A549 (cell line): ENCODE measurements at regions not wholly inside any gene's neighbourhood (a gene's known extent, or its start where the extent isn't known, plus 50 kb on each side); places are given as distances from the start of the nearest gene placed in this dataset.
A peak's percentile ranks its signal among the peaks of the same experiment; 100 is the strongest.

Experiments used
- ATAC-seq, 2 experiments: fragments of 200-7000 bp in 1 of 2; fragments of >200 bp in 1 of 2; cut with Nextera tagmentation in 1 of 2; cut with Tn5 transposase in 1 of 2; 3 replicates each; pipeline versions ENCODE4 v1.8.0 to v1.9.1; 2018 to 2020; ENCODE audit warnings: mild to moderate bottlenecking in 1 of 2, moderate library complexity in 1 of 2
- CTCF ChIA-PET: fragments of 300-600 bp; sonication (Branson Sonifier 250); formaldehyde crosslinking; extraction: SDS; loops from one replicate; lab custom pipeline; 2021; ENCODE audit warnings: antibody characterized with exemption, inconsistent platforms; lab: Yijun Ruan, JAX
- POLR2A ChIA-PET: fragments of 350-600 bp; formaldehyde crosslinking; extraction: SDS; loops from one replicate; lab custom pipeline; 2021; ENCODE audit warnings: antibody characterized with exemption, inconsistent platforms; lab: Yijun Ruan, JAX
- DNase-seq, 2 experiments: peaks; one replicate each; pipeline versions ENCODE4 v3.0.0 to v3.0.0-alpha.2; 2011 to 2016; ENCODE audit warnings: low read depth in 1 of 2, low spot score in 1 of 2
- FAIRE-seq: peaks from 2 replicates; lab custom pipeline; 2011; peaks lifted over from hg19 to GRCh38; lab: Jason Lieb, UNC
- H3K27ac ChIP-seq, 2 experiments: fragments of >200 bp; sonication (Bioruptor Twin); formaldehyde crosslinking; 3 replicates each; pipeline ENCODE4 v1.5.1; 2016 to 2017
- H3K4me1 ChIP-seq: fragments of >200 bp; sonication (Bioruptor Twin); formaldehyde crosslinking; 3 replicates; pipeline ENCODE4 v1.6.1; 2016
- H3K4me2 ChIP-seq: fragments of >200 bp; sonication (Bioruptor Twin); formaldehyde crosslinking; 3 replicates; pipeline ENCODE4 v1.6.1; 2016
- H3K4me3 ChIP-seq: fragments of >200 bp; sonication (Bioruptor Twin); formaldehyde crosslinking; 3 replicates; pipeline ENCODE4 v1.5.1; 2016
- H3K9me3 ChIP-seq: fragments of >200 bp; sonication (Bioruptor Twin); formaldehyde crosslinking; 3 replicates; pipeline ENCODE4 v1.6.1; 2016
- CBX2 ChIP-seq: fragments of 200-600 bp; sonication (generic); IDR thresholded peaks from 2 replicates; pipeline ENCODE4 v1.6.1; 2016; ENCODE audit warnings: low read depth, mild to moderate bottlenecking, borderline replicate concordance
- CEBPB ChIP-seq, 2 experiments: fragments of >200 bp in 1 of 2; sonication (Bioruptor Twin) in 1 of 2; formaldehyde crosslinking in 1 of 2; IDR thresholded peaks; 2 replicates each; pipeline ENCODE4 v1.6.1; 2012 to 2016
- CTCF ChIP-seq: fragments of >200 bp; sonication (Bioruptor Twin); formaldehyde crosslinking; IDR thresholded peaks from 3 replicates; pipeline ENCODE4 v1.5.1; 2016
- E2F6 ChIP-seq: IDR thresholded peaks from 2 replicates; pipeline ENCODE4 v1.6.1; 2012; ENCODE audit warnings: low read depth, borderline replicate concordance
- FOSB ChIP-seq: fragments of 250-450 bp; sonication (Bioruptor Pico); IDR thresholded peaks from 2 replicates; pipeline ENCODE4 v1.5.0; 2020; ENCODE audit warnings: mild to moderate bottlenecking, moderate library complexity
- FOSL2 ChIP-seq, 2 experiments: fragments of 450-650 bp in 1 of 2; fragments of >200 bp in 1 of 2; sonication (Bioruptor Twin) in 1 of 2; formaldehyde crosslinking; IDR thresholded peaks; 2 replicates each; pipeline versions ENCODE4 v1.5.0 to v1.6.1; 2016 to 2020; ENCODE audit warnings: mild to moderate bottlenecking in 1 of 2, moderate library complexity in 1 of 2
- FOXS1 ChIP-seq: fragments of 250-450 bp; sonication (Bioruptor Pico); IDR thresholded peaks from 2 replicates; pipeline ENCODE4 v1.5.0; 2020; ENCODE audit warnings: mild to moderate bottlenecking, moderate library complexity
- GATA3 ChIP-seq: IDR thresholded peaks from 2 replicates; pipeline ENCODE4 v1.6.1; 2012; ENCODE audit warnings: borderline replicate concordance
- HOXB5 ChIP-seq: fragments of 250-450 bp; sonication (Bioruptor Pico); IDR thresholded peaks from 2 replicates; pipeline ENCODE4 v1.5.0; 2020; ENCODE audit warnings: mild to moderate bottlenecking, moderate library complexity
- JUN ChIP-seq, 2 experiments: fragments of >200 bp; sonication (Bioruptor Twin); formaldehyde crosslinking; IDR thresholded peaks; 2 replicates in 1 of 2; 3 replicates in 1 of 2; pipeline ENCODE4 v1.6.1; 2016 to 2017
- KDM1A ChIP-seq: fragments of 200-600 bp; sonication (generic); IDR thresholded peaks from 2 replicates; pipeline ENCODE4 v1.6.1; 2016; ENCODE audit warnings: low read depth, mild to moderate bottlenecking
- MAX ChIP-seq: IDR thresholded peaks from 2 replicates; pipeline ENCODE4 v1.6.1; 2012
- NFE2L2 ChIP-seq: fragments of 150-350 bp; conservative IDR thresholded peaks from 2 replicates; pipeline ENCODE4 v1.6.1; 2014; ENCODE audit warnings: low read length
- NR3C1 ChIP-seq: fragments of >200 bp; sonication (Bioruptor Twin); formaldehyde crosslinking; IDR thresholded peaks from 3 replicates; pipeline ENCODE4 v1.6.1; 2017
- POLR2A ChIP-seq: IDR thresholded peaks from 2 replicates; pipeline ENCODE4 v1.6.1; 2012; ENCODE audit warnings: mild to moderate bottlenecking, low read length
- POLR2AphosphoS2 ChIP-seq: conservative IDR thresholded peaks from 2 replicates; pipeline ENCODE4 v1.6.1; 2012; ENCODE audit warnings: low read length, improper control_type of control experiment, inconsistent platforms
- RARB ChIP-seq: fragments of 250-450 bp; sonication (Bioruptor Pico); IDR thresholded peaks from 2 replicates; pipeline ENCODE4 v1.8.0; 2021; ENCODE audit warnings: mild to moderate bottlenecking, moderate library complexity
- RNF2 ChIP-seq: fragments of 200-600 bp; sonication (generic); IDR thresholded peaks from 2 replicates; pipeline ENCODE4 v1.6.1; 2016; ENCODE audit warnings: low read depth, mild to moderate bottlenecking, antibody characterized with exemption, moderate library complexity, borderline replicate concordance
- SMC3 ChIP-seq: fragments of >200 bp; sonication (Bioruptor Twin); formaldehyde crosslinking; IDR thresholded peaks from 3 replicates; pipeline ENCODE4 v1.6.1; 2018; ENCODE audit warnings: inconsistent platforms
- SREBF2 ChIP-seq: fragments of 450-650 bp; IDR thresholded peaks from 2 replicates; pipeline ENCODE4 v1.6.1; 2014; ENCODE audit warnings: mild to moderate bottlenecking, moderate library complexity
- TFCP2L1 ChIP-seq: fragments of 250-450 bp; sonication (Bioruptor Pico); IDR thresholded peaks from 2 replicates; pipeline ENCODE4 v1.5.0; 2021; ENCODE audit warnings: mild to moderate bottlenecking
- ZSCAN20 ChIP-seq: fragments of 250-450 bp; sonication (Bioruptor Pico); IDR thresholded peaks from 2 replicates; pipeline ENCODE4 v1.8.0; 2022; ENCODE audit warnings: mild to moderate bottlenecking, moderate library complexity
- WGBS: methylation state at CpG from one replicate; pipeline ENCODE4 v1.1.6; 2017; ENCODE audit errors: missing lambda C conversion rate; 5-methylcytosine and 5-hydroxymethylcytosine counted together
- TF ChIP-seq, protein P1 (sequence below): IDR thresholded peaks from 2 replicates; pipeline ENCODE4 v1.6.1; 2012
- TF ChIP-seq, protein P2 (sequence below): fragments of >200 bp; sonication (Bioruptor Twin); formaldehyde crosslinking; IDR thresholded peaks from 2 replicates; pipeline ENCODE4 v1.6.1; 2016

GRCh38 chr3:193852901-193853300 lies 259.9 kb downstream of the OPA1 start:
- WGBS: 77% methylated on average over 1 of the region's 1 CpG
- CTCF ChIA-PET: no interaction called here
- Histone ChIP-seq H3K9me3 (no peaks in the 10 kb centered on the region), H3K27ac (no peak overlapping the region), H3K4me3 (no peak overlapping the region)
- POLR2A ChIA-PET: no interaction called here
- TF ChIP-seq FOXS1 (CRISPR knock-in tag) (no peak), FOSB (CRISPR knock-in tag) (no peak), RNF2 (no peak)
- TF ChIP-seq, all 56 proteins: peak for 0
- DNase-seq: no peak
- ATAC-seq: no peak
- Histone ChIP-seq H3K4me2 (no peak overlapping the region), H3K4me1 (no peaks in the 10 kb centered on the region)
- no peak for FAIRE-seq

- ATAC-seq (no peak), FAIRE-seq (no peak), DNase-seq (no peak)
- CTCF ChIA-PET: interaction anchor here (0.6 kb wide), 1 partner anchor 14 kb away, joined by 3 read pairs; no protein-coding TSS in a partner anchor
- H3K4me2 ChIP-seq: no peak overlapping the region
- H3K4me1 ChIP-seq: no peaks in the 10 kb centered on the region
- 47% methylated on average over 3 of the region's 3 CpGs for WGBS
- POLR2A ChIA-PET: no interaction called here
- H3K4me3 ChIP-seq: no peak overlapping the region
- H3K9me3 ChIP-seq: no peaks in the 10 kb centered on the region
- peak overlapping the region in 1 of 2 experiments; percentile 38; a peak in 2 of 6 replicates for H3K27ac ChIP-seq
- no peak for TF ChIP-seq FOSB (CRISPR knock-in tag)
- TF ChIP-seq SREBF2: no peak
- no peak for TF ChIP-seq NR3C1
- TF ChIP-seq, protein P1, sequence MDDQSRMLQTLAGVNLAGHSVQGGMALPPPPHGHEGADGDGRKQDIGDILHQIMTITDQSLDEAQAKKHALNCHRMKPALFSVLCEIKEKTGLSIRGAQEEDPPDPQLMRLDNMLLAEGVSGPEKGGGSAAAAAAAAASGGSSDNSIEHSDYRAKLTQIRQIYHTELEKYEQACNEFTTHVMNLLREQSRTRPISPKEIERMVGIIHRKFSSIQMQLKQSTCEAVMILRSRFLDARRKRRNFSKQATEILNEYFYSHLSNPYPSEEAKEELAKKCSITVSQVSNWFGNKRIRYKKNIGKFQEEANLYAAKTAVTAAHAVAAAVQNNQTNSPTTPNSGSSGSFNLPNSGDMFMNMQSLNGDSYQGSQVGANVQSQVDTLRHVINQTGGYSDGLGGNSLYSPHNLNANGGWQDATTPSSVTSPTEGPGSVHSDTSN: no peak
- TF ChIP-seq CBX2: no peak
- no peak for TF ChIP-seq POLR2A
- TF ChIP-seq NFE2L2: no peak
- TF ChIP-seq TFCP2L1 (CRISPR knock-in tag): no peak
- no peak for TF ChIP-seq CEBPB (IDR thresholded peaks at IDR 0.05)
- TF ChIP-seq, protein P2, sequence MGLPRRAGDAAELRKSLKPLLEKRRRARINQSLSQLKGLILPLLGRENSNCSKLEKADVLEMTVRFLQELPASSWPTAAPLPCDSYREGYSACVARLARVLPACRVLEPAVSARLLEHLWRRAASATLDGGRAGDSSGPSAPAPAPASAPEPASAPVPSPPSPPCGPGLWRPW: no peak
- no peak for TF ChIP-seq GATA3
Observed at GRCh38 chr3:193853511-193854219, 260.7 kb downstream of the OPA1 start.

- ChIA-PET POLR2A (no interaction called here), CTCF (no interaction called here)
- no peak for TF ChIP-seq RNF2
- TF ChIP-seq E2F6: no peak
- TF ChIP-seq HOXB5 (CRISPR knock-in tag): no peak
- TF ChIP-seq RARB (CRISPR knock-in tag): no peak
- TF ChIP-seq MAX: no peak
- TF ChIP-seq POLR2AphosphoS2: no peak
- no peak for TF ChIP-seq CTCF
- no peak for TF ChIP-seq SMC3
- no peak for TF ChIP-seq KDM1A
- no peak for TF ChIP-seq FOXS1 (CRISPR knock-in tag)
- TF ChIP-seq, protein P2: no peak
- TF ChIP-seq ZSCAN20 (CRISPR knock-in tag): no peak
- TF ChIP-seq FOSL2 (IDR thresholded peaks at IDR 0.05): no peak
- TF ChIP-seq FOSL2 (CRISPR knock-in tag; IDR thresholded peaks at IDR 0.05): no peak
- no peak for TF ChIP-seq JUN (IDR thresholded peaks at IDR 0.05)
- no peak for TF ChIP-seq NFE2L2
- WGBS: 67% methylated on average over 3 of the region's 3 CpGs
- Histone ChIP-seq H3K4me1 (no peaks in the 10 kb centered on the region), H3K4me3 (no peak overlapping the region), H3K4me2 (no peak overlapping the region), H3K9me3 (no peaks in the 10 kb centered on the region), H3K27ac (peak overlapping the region in 1 of 2 experiments; percentile 45; a peak in 2 of 6 replicates)
- FAIRE-seq (no peak), DNase-seq (peak in 1 of 2 experiments; percentile 27), ATAC-seq (no peak)
Observed at GRCh38 chr3:193857996-193858395, 265.0 kb downstream of the OPA1 start.
